ENCODE measurements at regions not wholly inside any gene's neighbourhood (a gene's known extent, or its start where the extent isn't known, plus 50 kb on each side); places are given as distances from the start of the nearest gene placed in this dataset.

DNA sequence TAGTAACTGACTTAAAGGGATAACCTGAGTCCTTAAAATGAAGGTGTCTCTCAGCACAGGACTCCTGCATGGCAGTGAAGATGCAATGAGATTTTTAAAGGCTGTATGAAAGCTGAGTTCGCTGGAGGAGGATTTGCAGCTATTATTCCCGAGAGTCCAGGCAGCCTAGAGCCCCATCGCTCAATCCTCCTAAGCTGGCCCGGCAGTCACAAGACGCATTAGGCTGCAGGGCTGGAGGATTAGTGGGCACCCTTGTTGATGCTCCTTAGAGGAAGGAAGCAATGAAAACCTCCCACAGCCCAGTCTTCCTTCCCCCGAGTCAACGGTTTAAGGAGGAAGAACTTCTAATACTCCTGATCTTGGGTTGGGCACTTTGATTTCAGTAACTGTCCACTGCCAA, 239.5 kb downstream of the EFNB2 start:
- no peak for DNase-seq

DNA sequence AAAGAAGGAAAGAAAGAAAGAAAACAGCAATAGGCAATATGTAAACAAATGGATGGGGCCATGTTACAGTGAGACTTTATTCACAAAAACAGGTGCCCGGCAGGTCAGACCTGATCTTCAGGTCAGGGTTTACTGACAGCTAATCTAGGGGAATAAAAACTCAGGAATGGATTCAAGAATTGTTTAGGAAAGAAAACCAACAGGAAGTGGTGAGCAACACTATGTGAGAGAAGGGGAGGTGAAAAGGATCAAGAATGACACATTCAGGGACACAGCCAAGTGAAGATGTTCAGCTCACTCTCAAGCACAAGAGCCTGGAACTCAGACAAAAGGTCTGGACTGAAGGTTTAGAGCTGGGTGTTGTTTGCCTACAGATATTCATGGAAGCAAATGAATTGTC, 244.5 kb downstream of the EFNB2 start:
- no peak for DNase-seq

DNA sequence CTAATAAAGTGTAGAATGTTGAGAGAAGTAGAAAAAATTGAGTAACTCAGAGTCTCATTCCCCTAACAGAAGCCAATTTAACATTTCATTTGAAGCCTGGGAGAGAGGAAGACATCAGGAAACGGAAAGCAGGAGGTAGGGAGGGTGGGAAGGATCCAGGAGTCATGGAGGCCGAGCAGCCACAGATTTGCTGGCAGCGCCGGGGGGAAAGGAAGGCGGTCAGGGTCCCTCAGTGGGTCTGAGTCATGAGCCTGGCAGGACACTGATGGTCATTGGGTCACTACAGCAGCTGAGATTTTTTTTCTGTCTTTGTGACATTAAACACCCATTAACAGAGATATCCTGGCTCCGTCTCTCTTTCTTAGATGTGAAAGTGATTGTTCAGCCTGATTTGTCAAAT, 248.1 kb downstream of the EFNB2 start:
- DNase-seq = no peak

DNA sequence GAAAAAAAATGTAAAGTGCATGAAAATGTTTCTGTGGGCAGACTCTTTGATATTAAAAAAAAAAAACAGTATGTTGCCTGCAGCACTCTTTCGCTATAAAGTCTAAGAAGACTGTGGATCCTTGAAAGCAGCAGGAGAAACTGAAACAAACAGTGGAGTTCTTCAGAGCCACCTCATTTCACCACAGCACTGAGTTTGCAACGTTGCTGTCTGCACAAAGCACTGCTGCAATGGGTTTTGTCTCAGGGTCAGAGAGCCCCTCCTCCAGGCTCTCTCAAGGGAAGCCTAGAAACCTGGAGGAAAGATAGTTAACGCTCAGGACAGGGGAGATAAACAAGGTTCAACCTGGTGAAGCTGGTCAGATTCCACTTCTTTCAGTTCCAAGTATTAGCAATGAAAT, 248.7 kb downstream of the EFNB2 start:
- DNase-seq = no peak

DNA sequence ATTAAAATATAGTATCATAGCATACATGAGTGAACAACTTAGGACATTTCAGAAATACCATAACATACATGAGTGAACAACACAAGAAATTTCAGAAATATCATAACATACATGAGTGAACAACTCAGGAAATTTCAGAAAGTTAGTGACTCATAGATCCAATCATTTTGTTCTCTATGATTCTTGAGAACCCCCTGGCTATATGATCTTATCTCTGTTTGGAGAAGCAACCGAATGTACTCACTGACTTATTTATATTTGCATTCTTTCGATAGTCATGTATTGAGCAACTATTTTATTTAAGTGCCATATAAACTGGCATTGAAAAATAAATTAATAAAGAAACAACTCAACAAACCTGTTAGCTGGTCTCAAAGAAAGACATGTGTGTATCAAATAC, 251.1 kb downstream of the EFNB2 start:
- DNase-seq = no peak

DNA sequence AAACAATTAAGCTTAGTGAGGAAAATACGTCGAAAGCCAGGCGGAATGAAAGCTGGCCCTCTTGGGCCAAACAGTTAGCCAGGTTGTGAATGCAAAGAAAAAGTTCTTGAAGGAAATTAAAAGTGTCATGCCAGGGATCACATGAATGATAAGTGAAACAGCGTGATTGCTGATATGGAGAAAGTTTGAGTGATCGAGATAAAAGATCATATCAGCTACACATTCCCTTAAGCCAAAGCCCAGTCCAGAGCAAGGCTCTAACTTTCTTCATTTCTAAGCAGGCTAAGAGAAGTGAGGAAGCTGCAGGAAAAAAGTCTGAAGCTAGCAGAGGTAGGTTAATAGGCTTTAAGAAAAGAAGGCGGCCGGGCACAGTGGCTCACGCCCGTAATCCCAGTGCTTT, 254.0 kb downstream of the EFNB2 start:
- no peak for DNase-seq

DNA sequence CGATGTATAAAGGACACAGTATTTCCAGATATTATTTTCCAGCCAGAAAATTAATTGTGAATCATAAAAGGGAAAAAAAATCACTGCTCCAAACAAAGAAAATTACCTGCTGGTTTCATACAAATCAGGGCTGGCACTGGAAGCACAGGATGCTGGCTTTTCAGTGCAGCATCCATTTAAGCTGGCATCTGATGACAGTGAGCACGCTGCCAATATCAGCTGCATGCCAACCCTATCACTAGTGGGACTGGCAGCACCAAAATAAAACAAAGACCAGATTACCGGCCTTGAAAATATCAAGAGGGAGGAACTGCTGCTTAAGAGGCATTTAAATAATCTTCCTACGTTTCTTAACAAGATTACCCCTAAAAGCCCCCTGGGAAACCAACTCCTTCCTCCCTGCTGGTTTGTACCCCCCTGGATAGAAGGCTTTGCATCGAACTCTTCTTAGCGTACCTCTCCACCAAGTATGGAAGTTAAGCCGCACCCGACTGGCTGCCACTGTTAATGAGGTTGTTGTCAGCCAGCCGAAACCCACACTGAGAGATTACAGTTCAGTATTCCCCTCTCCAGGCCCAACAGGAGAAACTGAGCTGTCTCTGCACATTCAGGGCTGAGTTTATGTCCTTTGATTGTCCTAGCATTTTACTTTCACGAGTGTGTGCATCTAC, 257.8 kb downstream of the EFNB2 start:
- DNase-seq = no peak

DNA sequence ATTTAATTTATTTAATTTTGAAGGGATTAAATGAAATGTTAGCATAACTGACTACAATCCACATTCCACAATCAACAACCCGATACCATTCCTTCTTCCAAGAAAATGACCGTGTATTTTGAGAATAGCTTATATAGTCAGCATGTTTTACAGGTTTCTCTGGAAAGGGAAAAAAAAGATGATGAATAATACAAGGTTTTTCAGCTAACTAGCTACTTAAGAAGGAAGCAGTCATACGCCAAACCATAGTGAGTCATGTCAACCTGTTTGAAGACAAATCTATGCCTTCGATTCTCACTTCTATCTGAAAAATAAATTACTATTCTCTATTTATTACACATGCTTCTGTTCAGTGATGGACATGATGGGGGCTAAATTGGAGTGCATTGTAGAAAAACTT, 258.6 kb downstream of the EFNB2 start:
- no peak for DNase-seq

DNA sequence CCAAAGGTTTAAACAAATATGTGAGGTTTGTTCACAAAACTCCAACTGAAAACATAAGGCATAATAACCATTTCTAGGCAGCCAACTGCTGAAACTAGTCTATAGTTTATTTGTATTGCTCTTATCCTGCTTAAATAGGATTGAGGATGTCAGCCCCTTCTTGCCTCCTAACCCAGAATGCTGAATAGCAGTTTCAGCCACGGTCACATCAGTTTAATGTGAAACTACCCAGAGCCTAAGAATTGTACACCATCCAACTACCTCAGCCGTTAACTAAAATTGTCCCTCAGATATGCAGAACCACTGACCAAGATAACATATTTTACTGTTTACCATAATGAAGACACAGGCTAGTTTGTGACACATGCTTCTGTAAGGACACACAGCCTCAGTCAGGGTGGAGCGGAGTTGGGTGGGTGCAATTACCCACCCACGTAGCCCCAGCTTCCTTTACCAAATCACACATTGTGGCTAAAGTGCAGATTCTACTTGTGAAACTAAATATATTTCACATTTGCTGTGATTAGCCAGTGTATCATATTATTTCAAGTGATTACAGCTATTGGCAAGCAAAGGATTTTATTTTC, 259.9 kb downstream of the EFNB2 start:
- DNase-seq = no peak

DNA sequence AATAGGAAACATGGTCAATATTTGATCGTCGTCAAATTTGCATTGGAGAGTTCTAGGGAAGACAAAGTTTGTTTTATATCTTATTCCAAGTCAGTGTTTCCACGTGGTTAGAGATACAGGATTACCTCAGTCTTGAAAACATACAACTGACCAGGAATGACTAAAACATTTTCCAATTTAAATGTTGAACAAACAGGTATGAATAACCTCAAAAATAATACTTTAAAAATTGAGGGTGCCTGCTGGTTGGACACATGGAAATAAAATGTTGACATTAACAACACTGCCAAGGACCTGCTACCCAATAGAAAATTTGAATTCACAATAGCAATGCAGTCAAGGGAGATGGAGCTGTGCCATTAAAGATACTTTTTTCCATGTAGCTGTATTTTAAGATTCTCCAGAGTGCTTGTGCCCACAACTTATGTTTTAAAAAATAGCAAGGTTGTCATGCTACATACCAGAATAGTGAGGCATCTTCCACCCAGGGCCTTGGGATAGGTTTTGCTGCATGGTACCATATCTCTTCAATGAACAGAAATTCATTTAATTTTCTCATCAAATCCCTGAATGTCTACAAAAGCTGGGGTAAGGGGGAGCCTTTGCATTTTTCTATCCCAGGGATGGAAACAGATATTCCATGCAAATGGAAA, 260.8 kb downstream of the EFNB2 start:
- DNase-seq = no peak

DNA sequence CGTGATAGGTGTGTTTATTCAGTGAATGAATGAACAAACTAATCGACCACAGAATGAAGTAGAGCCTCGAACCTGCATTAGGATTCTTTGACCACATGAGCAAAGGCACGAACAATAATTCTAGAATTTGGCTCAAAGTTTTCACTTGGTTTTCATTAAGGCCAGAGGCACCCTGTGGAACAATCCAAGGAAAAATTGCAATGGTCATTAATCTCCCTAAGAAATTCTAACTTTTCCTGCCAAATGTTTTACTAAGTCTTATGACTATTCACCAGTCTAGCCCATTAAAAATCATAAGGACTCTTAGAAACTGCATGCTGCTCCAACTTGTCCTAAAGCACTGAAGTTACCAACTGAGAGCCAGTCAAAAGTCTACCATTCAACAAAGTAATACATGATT, 271.7 kb downstream of the EFNB2 start:
- DNase-seq = no peak

DNA sequence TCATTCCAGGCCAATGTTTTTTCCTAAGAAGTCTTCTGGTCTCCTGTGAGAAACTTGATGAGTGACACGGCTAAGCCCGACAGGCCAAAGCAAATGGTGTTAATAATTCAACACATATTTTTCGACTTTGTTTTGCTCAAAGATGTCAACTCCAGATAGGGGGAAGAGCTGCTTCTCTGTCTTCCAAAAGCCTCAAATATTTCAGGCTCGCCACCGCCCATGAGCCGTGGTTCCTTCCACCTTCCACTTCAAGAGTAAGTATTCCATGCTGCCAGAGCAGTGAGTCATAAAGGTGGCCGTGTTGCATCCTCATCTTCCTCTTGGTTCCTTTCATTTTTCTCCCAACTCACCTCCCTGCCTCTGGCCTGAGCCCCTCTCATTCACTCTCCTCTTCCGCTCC, 272.6 kb downstream of the EFNB2 start:
- no peak for DNase-seq

DNA sequence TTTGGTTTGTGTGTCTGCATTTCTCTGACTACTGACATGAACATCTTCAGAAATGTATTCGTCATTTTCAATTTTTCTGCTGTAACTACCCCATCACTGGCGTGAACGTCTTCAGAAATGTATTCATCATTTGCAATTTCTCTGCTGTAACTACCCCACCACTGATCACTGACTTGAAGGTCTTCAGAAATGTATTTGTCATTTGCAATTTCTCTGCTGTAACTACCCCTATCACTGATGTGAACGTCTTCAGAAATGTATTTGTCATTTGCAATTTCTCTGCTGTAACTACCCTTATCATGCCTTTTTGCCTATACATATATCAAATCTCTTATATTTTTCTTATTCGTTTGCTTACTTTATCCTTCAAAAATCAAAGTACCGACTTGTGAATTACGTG, 274.0 kb downstream of the EFNB2 start:
- no peak for DNase-seq

DNA sequence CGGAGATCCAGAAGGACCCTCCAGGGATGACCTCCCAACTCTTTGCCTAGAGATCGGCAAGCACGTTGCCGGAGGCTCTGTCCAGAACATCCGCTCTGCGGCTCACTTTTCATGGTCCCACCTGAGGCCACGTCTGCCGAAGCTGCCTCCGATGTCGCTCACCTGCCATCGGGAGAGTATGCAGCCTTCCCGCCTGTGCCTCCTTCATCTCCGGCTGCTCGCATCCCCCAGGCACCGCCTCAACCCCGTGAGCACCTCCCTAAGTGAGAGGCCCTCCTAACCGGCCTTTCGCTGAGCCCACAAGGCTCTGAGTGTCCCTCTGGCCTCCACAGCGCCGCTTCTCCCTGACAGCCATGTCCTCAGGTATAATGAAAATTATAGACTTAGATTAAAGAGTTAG, 275.1 kb downstream of the EFNB2 start:
- DNase-seq = no peak

DNA sequence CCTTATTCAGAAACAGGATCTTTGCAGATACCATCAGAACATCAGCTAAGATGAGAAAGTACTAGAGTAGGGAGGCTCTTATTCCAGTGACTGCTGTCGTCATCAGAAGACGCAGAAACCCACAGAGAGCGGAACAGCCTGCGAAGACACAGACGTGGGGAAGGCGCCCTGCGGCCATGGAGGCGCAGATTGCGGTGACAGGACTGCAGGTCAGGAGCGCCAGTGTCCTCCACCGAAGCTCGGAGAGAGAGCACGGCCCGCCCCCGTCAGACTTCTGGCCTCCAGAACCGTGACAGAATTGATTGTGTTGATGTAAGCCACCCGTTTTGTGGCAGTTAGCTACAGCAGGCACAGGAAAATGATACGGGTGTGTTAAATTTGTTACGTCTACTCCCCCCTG, 275.5 kb downstream of the EFNB2 start:
- DNase-seq = no peak

DNA sequence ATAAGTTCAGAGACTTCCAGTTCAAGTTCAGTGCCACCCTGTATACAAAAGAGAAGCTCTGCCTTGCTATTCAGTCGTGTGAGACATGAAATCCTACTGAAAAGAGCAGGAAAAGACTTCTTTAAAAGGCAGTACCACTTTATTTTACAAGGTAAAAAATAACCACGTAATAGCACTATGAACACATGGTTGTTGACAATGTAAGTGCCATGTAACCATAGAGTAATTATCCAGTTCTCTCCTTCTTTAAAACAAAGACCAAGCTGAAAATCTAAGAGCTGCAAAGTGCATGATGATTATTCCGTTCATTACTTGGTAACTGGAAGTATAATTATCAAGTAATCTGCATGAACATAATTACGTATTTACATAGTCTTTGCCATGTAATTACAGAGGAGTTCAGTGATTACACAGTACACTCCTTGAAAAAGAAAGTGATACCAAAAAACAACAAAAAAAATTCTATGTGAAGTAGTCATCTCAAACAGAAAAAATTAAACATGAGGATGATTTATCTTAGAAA, 288.7 kb downstream of the EFNB2 start:
- DNase-seq = no peak

DNA sequence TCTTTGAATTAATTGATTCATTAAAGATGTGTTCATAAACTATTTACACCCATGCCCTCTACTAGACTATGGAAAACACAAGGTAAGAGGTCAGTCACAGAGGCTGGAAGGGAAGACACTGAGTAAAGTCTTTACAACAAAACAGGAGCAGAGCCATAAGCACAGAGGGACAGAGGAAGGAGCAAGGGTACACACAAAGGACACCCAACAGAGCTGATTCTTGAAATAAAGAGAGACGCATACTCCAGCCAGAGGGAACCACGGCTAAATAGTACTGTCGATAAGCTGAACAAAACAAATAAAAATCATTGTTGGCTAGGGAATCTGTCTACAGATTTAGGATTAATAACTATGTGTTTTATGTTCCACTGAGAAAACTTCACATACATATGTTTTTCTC, 289.2 kb downstream of the EFNB2 start:
- DNase-seq = no peak

DNA sequence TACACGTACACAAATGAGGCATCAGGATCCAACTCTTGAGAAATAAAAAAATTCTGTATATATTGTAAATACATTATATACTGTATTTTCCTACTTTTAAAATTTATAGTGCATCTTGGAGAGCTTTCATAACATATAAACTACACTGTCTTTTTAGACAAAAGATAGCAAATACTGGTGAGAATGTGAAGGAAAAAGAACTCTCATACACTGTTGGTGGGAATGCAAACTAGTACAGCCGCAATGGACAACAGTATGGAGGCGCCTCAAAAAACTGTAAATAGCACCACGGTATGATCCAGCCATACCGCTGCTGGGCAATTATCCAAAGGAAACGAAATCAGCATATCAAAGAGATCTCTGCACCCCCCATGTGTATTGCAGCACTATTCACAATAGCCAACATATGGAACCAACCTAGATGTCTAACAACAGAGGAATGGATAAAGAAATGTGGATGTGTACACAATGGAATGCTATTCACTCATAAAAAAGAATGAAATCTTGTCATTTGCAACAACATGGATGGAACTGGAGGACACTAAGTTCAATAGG, 292.4 kb downstream of the EFNB2 start:
- no peak for DNase-seq

DNA sequence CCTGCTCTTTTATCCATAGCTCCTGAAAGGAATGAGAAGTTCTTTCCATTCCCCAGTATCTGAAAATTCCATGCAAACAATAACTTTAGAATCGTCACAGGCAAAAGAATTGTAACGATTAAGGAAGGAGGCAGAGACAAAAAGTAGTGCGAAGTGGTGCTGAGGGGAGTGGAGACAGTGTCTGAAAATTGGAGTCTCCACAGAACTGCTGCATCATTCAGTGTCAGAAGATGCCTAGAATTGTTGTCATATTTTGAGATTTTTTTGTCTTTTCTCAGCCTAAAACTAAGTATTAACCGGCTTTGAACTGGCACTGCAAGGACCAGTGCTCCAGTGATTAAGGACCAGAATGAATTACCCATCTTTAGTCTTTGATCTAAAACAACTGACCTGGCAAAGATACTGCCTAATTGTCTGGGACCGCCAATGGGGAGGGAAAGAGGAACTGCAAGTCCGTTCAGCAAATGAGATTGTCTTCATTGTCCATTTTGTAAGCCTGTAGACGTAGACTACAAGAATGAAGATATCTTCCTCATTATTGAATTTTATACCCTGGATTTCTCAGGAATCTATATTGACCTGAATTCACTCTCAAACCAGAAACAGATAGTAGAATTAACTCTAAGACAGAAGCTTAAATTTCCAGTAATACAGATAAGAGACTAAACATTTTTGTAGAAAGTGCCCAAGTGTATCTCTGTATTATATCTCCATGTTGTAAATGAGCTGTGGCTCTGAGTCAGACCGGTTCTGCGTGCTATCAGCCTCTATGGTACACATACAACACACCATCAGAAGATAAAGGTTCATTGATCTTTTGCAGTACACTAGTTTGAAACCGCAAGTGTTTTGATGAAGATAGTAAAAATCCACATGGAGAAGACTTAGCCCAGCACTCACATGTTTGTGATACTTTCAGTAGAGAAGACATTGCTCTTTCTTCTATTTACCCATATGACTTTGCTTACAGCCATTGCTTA, 293.2 kb downstream of the EFNB2 start:
- DNase-seq = no peak

DNA sequence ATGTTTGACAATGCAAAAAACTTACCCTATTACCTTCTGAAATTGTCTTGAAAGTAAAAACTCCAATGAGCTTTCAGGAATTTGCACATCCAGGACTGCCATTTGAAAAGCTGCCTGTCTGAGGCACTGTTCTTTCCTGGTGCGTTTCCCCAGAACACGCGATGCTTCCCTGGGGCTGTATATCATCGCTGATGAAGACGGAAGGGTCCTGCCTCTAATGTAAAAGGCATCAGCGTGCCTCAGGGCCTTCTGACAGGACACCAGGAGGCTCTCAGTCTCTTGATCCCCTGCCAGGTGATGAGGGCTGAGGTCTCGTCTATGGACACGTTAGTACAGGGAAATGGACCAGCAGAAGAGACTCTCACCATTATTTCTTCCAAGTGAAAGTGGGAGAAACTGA, 296.8 kb downstream of the EFNB2 start:
- no peak for DNase-seq

DNA sequence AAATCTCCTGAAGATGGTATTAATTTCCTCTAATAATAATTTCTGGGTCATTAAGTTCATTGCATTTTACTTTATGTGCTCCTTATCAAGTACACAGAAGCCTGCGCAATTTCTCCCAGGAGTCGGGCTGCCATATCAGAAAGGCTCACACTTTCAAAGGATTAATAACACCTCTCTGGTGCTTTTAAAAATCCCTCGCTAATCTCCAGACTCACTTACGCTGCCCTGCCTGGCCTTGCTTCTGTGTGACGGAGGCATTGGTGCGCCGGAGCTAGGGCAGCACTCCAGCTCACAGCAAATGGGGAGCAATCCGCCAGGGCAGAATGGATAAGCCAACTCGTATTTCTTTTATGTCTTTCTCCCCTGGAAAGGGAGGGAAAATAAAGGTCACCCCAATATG, 300.8 kb downstream of the EFNB2 start:
- no peak for DNase-seq

DNA sequence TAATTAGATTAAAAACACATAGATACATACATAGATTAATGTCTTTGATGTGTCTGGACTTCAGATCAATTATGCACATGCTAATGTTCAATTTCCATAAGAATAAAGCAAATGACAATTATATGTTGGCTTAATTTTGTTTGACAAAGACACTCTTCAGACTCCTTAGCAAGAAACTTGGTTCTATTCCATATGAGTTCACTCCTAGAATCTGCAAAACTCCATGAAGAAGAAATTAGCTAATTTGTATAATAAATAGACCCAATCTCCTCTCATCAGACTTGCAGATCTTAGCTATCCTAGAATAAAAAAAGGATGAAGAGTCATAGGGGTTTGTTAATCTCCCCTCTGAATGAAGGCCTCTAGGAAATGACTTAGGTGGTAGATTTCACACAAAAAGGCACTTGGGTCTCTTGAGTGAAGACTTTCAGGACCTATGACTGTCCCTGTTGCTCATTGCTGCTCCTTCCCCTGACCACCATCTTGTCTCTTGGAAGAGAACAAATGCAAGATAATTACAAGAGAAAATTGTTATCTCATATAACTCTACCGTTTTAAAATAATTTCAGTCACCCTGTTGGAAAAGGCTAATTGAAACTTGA, 302.2 kb downstream of the EFNB2 start:
- no peak for DNase-seq

DNA sequence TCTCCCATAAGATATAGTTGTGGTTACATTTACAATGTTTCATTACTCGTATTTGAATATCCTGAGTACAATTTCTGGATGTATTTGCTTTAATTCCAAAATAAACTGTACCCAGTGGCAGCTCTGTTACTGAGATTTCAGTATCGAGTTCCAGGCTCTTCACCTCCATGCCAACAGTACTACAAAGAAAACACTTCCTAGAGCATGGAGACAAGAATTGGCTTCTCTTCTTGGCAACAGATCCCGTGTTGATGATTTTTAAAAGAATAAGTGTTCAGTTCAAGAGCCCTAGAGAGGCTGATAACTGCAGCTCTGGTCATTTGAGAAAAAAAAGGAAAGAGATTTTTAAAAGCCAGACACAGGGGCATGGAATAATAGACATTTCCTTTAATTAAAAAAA, 302.8 kb downstream of the EFNB2 start:
- DNase-seq = no peak
